GM12865 (cell line): ENCODE measurements at regions not wholly inside any gene's neighbourhood (a gene's known extent, or its start where the extent isn't known, plus 50 kb on each side); places are given as distances from the start of the nearest gene placed in this dataset.

Experiments
- DNase-seq: peaks from one replicate; pipeline ENCODE4 v3.0.0; 2010; ENCODE audit warnings: low read depth
- H3K4me3 ChIP-seq: 2 replicates; pipeline ENCODE4 v1.5.1; 2011; ENCODE audit warnings: mild to moderate bottlenecking, low read depth, low read length, control low read depth
- TF ChIP-seq, protein P1 (sequence below): IDR thresholded peaks from 2 replicates; pipeline ENCODE4 v1.5.1; 2011; ENCODE audit warnings: low read length, control low read depth, low read depth, inconsistent platforms; ENCODE audit not compliant: insufficient read depth; ENCODE audit errors: missing control alignments

DNA sequence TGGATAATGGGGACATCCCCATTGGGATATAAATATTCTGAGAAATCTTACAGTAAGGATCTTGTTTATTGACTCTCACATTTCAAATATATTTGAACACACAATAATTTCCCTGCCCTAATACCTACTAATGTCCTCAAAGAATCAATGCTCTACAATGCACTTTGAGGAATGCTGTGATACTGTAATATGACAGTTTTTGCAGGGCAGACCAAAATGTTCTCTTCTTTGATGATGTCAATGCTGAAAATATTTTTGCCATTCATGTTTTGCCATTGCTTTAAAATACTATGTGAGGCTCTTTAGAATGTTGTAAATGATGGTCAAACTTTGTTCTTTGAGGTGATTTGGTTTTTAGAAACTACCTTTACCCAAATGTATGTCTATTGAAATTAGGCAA lies 594.1 kb downstream of the INHBA start:
- no peak for DNase-seq
- TF ChIP-seq, protein P1, sequence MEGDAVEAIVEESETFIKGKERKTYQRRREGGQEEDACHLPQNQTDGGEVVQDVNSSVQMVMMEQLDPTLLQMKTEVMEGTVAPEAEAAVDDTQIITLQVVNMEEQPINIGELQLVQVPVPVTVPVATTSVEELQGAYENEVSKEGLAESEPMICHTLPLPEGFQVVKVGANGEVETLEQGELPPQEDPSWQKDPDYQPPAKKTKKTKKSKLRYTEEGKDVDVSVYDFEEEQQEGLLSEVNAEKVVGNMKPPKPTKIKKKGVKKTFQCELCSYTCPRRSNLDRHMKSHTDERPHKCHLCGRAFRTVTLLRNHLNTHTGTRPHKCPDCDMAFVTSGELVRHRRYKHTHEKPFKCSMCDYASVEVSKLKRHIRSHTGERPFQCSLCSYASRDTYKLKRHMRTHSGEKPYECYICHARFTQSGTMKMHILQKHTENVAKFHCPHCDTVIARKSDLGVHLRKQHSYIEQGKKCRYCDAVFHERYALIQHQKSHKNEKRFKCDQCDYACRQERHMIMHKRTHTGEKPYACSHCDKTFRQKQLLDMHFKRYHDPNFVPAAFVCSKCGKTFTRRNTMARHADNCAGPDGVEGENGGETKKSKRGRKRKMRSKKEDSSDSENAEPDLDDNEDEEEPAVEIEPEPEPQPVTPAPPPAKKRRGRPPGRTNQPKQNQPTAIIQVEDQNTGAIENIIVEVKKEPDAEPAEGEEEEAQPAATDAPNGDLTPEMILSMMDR, result no peak
- no peak overlapping the region for H3K4me3 ChIP-seq

DNA sequence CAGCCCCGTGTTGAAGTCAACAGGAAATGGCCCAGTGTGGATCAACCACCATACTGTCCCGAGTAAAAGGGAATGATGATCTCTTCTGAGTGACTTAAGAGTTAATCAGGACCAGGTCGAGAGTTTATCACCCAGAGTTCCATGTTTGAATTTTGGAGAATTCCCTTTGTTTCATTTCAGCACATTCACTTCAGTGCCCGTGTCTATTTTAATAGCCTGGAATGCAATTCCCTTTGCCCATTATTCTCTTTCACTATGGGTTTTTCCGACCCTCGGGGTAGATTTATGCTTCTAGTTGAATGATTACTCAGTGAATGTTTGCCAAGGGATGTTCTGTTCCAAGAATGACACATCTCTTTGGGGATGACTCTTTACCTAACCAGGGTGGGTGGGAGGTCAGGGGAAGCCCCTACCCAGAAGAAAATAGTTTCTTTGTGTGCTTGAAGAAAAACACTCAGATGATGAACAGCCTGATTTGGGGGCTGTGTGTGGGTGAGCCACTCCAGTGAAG lies 594.9 kb downstream of the INHBA start:
- DNase-seq, result peak; percentile 22
- H3K4me3 ChIP-seq, result no peak overlapping the region
- TF ChIP-seq, protein P1, result no peak

DNA sequence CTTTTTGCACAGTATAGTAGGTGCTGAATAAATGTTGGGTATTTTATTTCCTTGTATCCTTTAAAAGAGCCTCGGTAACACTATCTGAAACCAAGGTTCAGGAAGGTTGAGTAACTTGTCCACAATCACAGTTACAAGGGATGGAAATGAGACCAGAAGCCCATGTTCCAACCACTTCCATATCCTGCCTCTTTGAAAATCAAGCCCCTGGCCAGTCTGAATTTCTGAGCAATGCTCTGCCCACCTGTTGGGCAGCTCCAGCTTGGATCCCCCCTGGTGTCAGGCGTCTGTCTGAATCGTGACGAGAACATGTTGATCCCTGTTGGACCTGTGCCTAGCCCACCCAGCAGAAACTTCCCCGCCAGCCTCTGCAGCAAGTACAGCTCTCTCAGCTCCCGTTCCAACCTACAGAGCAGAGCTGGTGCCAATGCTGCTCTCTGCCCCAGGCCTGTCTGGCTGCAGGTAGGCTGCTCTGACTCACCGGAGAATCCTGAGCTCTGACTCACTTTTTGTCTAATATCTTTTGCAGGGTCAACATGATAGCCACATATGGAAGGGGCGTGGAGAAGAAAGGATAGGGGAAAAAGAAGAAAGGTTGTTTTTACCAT lies 595.5 kb downstream of the INHBA start:
- DNase-seq, result peak; percentile 25
- TF ChIP-seq, protein P1, result no peak
- no peak overlapping the region for H3K4me3 ChIP-seq

DNA sequence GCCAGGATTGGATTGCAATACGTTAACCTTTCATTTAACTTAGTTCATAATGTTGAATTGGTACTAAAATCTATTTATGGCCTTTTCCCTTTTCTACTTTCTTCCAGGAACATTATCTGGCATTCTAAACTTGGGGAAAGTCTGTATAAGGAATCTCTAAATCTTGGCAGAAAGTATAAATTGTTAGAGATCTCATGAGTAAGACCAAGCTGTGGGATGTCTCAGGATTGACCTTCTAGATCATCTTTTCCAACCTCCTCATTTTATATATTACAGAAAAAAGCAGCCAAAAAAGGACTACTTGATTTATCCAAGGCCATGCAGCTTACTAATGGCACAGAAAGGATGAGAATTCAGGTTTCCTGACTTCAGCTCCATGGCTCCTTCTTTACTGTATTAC lies 598.3 kb downstream of the INHBA start:
- H3K4me3 ChIP-seq, result no peak overlapping the region
- TF ChIP-seq, protein P1, result no peak
- no peak for DNase-seq

DNA sequence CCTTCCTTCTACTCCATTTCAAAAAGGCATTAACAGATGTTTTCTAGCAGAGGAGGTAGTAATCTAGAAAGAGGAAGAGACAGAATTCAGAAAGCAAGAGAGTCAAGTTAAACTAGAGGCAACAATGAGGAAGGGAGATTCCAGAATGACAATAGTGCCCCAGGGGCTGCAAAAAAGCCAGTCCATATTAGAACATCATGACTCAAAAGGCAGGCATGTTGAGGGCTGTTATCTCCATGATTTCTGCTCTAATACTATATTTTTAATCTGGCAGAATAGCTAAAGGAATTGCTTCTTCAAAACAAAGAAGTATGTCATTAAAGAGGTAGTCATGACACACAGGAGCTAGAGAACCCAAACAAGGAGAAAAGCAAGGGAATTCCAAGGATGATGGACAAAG lies 599.6 kb downstream of the INHBA start:
- no peak overlapping the region for H3K4me3 ChIP-seq
- peak; percentile 45 for DNase-seq
- TF ChIP-seq, protein P1, result no peak

DNA sequence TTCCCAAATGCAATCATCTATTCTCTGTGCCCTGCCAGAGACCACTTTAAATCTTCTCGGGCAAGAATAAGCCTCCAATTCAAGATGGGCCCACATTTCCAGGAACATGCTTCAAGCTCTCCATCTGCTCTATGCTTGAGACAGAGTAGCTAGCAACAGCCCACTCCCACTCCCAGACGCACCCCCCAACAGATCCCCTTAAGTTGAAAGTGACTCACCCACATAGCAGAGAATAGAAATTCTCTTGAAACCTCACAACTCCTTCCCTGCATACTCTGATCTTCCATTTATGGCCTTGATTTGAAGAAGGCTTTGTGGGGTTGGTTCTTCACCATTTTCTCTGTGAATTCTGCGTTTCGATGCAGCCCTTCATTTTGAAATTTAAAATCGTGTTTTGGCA lies 604.0 kb downstream of the INHBA start:
- TF ChIP-seq, protein P1, result no peak
- H3K4me3 ChIP-seq, result no peak overlapping the region
- no peak for DNase-seq

DNA sequence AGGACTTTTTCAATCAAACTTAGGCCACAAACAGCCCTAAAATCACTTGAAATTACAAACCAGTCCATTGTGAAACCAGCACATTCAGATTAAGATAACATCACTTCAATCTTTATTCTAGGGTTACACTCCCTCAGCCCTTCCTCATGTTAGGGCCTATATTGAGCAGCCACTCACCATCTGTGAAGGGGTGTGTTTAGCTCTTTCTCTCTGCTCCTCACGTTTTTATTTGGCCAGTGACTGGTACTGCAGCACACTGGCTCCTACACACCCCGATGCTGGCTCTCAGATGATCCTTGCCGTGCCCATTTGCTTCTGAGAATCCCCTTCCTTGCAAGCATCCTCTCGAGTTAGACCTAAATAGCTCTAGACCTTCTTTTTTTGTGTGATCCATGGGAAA lies 604.5 kb downstream of the INHBA start:
- TF ChIP-seq, protein P1, result no peak
- no peak overlapping the region for H3K4me3 ChIP-seq
- DNase-seq, result no peak
